ENCODE measurements at regions not wholly inside any gene's neighbourhood (a gene's known extent, or its start where the extent isn't known, plus 50 kb on each side); places are given as distances from the start of the nearest gene placed in this dataset.

DNA sequence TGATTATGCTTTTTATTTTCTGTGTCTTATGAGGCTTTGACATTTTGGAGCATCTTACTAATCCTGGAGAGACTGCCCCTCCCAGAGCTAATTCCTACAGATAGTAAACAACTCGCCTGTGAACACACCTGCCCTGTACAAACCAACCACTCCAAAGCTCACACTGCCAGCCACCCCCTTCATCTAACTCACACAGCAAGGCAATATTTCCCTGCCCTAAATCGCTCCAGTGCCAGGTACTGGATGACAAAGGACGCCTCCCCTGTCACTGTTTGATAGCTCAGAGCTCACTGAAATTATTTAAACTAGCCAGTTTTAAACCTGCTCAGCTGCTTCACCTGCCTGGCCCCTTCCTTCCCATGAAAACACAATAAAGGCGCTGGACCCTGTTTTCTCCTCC lies 535.1 kb upstream of the CELF2 start:
- no peak for TF ChIP-seq SUZ12 (IDR thresholded peaks at IDR 0.05; ENCODE audit: extremely low read depth, insufficient read depth, insufficient read length)
- TF ChIP-seq YY1 (IDR thresholded peaks at IDR 0.05; ENCODE audit: insufficient read depth, insufficient read length): no peak
- no peak for TF ChIP-seq ZNF274 (IDR thresholded peaks at IDR 0.05; ENCODE audit: low read depth, low read length)
